GM21390 (cell line): ENCODE measurements at regions not wholly inside any gene's neighbourhood (a gene's known extent, or its start where the extent isn't known, plus 50 kb on each side); places are given as distances from the start of the nearest gene placed in this dataset.
"Not testable (repeated sequence)": the region's sequence is repeated elsewhere in the genome, so short reads cannot be mapped to it uniquely, and the experiment has no call there.

Source experiments
- ATAC-seq: cut with Tn5 transposase; IDR thresholded peaks from one replicate; pipeline ENCODE4 v1.9.1; 2021; ENCODE audit not compliant: unreplicated experiment

- no peak for ATAC-seq
Measured at GRCh38 chr20:12113075-12113467, 195.4 kb downstream of the BTBD3 start.

- ATAC-seq = no peak
Measured at GRCh38 chr20:12113468-12114371, 196.0 kb downstream of the BTBD3 start.

GRCh38 chr20:12129114-12129513 is 211.4 kb downstream of the BTBD3 start:
- ATAC-seq = not testable (repeated sequence)

- ATAC-seq = not testable (repeated sequence)
Measured at GRCh38 chr20:12129532-12129931, 211.8 kb downstream of the BTBD3 start.

- no peak for ATAC-seq
Measured at GRCh38 chr20:12130781-12131180, 213.1 kb downstream of the BTBD3 start.

GRCh38 chr20:12133553-12133952 is 215.9 kb downstream of the BTBD3 start:
- no peak for ATAC-seq

GRCh38 chr20:12145951-12146350 is 228.3 kb downstream of the BTBD3 start:
- ATAC-seq = not testable (repeated sequence)

GRCh38 chr20:12152996-12153395 is 235.3 kb downstream of the BTBD3 start:
- no peak for ATAC-seq

GRCh38 chr20:12153628-12154027 is 235.9 kb downstream of the BTBD3 start:
- ATAC-seq = no peak

GRCh38 chr20:12156252-12156651 is 238.6 kb downstream of the BTBD3 start:
- no peak for ATAC-seq

- no peak for ATAC-seq
Measured at GRCh38 chr20:12159261-12159660, 241.6 kb downstream of the BTBD3 start.

- ATAC-seq = no peak
Measured at GRCh38 chr20:12161734-12162133, 244.0 kb downstream of the BTBD3 start.

GRCh38 chr20:12166053-12166717 is 248.5 kb downstream of the BTBD3 start:
- no peak for ATAC-seq

- ATAC-seq = no peak
Measured at GRCh38 chr20:12170406-12170805, 252.7 kb downstream of the BTBD3 start.

GRCh38 chr20:12171923-12172524 is 254.3 kb downstream of the BTBD3 start:
- ATAC-seq = no peak

- ATAC-seq = no peak
Measured at GRCh38 chr20:12173347-12174012, 255.8 kb downstream of the BTBD3 start.

GRCh38 chr20:12175538-12175937 is 257.8 kb downstream of the BTBD3 start:
- ATAC-seq = no peak

GRCh38 chr20:12177657-12178293 is 260.1 kb downstream of the BTBD3 start:
- no peak for ATAC-seq

- no peak for ATAC-seq
Measured at GRCh38 chr20:12179692-12180091, 262.0 kb downstream of the BTBD3 start.

- no peak for ATAC-seq
Measured at GRCh38 chr20:12180107-12180661, 262.5 kb downstream of the BTBD3 start.
